HG03175 (cell line): ENCODE measurements at regions not wholly inside any gene's neighbourhood (a gene's known extent, or its start where the extent isn't known, plus 50 kb on each side); places are given as distances from the start of the nearest gene placed in this dataset.

Experiments used
- ATAC-seq: cut with Tn5 transposase; IDR thresholded peaks from one replicate; pipeline ENCODE4 v1.9.1; 2021; ENCODE audit warnings: mild to moderate bottlenecking, moderate library complexity; ENCODE audit not compliant: unreplicated experiment

DNA sequence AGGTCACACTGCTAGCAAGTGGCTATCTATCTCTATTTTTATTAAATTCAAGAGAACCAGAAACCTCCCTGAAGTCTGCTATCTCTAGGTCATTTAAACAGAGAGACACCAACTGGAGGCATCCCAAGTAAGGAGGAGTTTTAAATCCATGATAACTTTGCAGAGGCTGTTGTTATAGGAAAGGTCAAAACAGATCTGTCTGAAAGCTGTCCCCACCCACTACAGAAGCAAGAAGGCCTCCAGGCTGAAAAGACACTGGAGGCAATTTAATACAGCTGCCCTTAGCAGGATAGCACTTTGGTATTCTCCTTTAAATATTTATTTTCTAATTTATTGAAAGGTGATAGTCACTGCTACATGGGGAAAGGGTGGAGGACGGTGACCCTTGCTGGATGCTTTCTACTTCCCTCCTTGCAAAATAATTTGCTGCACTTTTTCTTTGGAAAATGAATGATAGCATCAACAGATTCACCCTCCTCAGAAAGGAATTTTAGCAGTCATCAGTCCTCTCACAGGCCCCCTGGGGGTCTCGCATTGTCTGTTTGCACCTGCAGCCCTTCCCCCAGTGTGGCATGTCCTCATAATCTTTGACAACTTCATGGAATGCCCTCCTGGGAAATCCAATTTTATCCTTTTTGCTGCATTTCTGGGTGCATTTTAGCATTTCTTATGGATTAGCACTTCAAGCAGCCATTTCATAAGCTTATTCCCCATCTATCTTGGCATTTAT, 429.5 kb upstream of the TNP1 start:
- ATAC-seq: no peak

DNA sequence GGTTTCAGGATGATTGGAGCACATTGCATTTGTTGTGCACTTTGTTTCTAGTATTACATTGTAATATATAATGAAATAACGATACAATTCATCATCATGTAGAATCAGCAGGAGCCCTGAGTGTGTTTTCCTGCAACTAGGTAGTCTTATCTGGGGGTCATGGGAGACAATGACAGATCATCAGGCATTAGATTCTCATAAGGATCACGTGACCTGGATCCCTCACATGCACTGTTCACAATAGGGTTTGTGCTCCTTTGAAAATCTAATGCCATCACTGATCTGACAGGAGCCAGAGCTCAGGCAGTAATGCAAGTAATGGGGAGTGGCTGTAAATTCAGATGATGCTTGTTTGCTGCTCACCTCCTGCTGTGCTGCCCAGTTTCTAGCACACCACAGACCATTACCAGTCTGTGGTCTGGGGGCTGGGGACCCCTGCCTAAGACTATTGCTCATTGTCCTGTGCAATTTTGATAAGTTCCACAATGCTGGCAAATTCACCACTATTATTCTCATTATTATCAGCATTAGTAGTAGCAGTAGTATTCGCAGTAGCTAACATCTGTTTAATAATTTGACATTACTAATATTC, 428.7 kb upstream of the TNP1 start:
- no peak for ATAC-seq

DNA sequence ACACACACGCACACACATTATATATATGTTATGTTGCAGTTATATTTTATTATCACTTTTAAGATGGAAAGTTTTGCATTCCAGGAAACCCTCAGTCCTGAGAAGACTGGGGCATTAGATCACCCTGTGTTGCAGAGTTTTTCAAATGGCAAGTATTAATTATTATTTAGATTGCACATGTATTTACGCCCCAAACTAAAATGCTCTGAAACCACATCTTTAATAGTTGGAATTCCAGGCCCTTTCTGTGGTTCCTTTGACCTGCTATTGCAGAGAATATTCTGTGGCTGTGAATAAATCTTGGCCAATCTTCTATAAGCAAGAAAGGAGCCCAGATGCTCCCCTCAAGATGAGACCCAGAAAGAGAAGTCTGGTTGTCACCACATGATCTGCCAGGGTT, 427.0 kb upstream of the TNP1 start:
- no peak for ATAC-seq

DNA sequence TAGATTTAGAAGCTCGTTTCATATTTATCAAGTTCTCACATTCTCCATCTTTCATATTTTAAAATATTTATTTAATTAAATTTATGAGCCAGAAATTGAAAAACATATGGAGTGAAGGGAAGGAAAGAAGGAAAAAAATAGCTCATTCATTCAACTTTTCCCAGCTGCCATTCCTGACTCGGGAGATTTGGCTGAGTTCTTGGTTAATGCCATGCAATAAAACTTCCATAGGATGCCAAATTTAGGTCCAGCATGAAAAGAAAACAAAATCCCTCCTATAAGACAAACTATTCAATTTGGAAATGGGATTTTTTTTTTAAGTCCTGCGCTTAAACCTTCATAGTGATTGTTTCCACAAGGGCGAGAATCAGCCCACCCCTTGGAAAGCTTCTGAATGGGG, 426.1 kb upstream of the TNP1 start:
- ATAC-seq: no peak

DNA sequence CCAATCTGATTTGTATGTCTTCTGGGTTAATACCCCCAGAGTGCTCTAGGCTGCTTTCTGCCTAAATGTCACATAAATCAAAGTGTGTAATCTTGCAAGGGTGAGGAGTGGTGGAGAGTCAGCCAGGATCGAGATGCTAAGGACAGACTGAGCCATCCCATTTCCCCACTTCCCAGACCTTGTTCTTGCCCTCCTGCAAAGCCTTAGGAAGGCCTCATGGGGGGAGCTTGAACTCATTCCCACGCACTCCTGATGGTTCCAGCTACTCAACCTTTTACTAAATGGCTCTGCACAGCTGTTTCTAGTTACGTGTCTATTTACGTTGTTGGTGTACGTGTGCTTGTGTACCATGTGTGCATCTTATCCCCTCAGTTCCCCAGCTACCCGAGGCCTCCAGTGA, 423.6 kb upstream of the TNP1 start:
- ATAC-seq: no peak

DNA sequence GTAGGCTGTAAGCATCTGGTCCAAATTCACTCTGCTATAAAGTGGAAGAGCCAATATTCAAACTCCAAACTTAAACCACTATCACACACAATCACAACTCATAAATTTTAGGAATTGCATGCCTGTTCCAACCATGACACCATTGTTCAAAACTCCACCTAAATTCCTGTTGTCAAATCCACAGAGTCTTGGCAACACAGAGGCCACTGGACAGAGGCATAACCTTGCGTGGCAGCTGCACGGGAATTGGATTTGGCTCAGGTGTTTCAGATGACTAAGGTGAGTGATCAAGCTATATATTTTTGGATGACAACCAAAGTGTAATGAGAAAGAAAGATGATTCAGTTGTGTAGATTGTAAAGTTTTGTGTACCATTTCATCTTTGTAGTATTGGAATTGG, 422.7 kb upstream of the TNP1 start:
- ATAC-seq: no peak

DNA sequence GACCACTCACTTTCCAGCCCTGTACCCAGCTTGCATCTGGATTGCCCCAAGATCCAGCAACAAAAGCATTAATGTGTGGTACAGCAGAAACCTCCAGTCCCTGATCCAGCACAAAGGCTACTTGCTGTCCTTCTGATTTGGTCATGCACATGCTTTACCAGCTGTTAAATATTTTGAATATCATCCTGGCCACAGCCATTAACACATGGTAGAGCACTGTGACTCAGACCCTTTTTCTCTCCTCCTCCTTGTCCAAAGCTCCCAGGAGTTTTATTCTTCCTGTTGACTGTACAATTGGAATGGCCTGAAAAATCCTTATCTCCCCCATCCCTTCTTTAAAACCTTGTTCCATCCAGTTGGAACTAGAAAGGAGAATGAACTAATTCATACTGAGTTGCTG, 419.7 kb upstream of the TNP1 start:
- ATAC-seq: no peak

DNA sequence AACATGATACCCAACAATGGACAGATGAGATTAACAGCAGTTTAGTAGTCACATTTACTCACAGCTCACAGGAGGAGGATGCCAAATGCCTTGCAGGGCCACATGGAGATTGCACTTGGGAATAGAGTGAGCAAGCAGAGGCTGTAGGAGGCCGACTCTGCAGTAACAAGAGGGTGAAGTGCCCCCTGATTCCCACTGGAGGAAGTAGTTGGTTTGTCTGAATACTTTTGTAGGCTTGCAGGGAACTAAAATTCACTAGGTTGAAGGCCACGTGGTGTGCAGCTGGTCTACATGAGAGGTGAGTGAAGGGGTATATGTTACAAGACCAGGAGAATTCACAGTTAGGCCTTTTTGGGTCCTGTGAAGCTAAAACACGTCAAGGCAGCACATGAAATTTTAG, 419.3 kb upstream of the TNP1 start:
- no peak for ATAC-seq

DNA sequence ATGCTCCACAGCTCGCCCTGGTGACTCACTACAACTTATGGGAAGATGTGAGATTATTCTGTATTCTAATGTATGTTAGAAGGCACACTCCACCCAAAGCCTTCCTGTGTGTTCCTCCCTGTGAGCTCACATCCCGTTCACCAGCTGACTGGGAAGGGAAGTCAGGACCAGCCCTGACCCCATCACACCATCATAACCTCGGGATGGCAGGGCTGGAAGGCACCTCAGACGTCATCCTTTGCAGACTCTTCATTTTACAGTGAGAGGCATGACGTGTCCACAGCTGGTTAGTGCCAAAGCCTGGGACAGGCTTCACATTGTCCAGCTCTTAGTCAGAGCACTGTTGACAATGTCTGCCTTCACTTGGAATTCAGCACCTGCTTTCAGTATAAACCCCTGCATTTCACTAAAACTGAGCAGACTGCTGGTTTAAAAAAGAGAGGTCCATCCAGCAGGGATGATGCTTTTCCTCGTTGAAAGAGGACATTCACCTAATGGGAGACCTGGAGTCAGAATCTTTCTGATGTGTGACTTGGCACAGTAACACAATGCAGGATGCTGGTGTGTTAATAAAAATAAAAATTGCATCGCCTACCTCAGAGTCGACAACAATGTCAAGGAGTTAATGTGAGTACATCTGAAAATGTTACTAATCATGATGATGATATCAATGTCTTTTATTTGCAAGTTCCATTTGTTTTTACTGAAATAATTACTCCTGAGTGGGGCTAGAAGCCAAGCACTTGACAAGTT, 418.0 kb upstream of the TNP1 start:
- no peak for ATAC-seq

DNA sequence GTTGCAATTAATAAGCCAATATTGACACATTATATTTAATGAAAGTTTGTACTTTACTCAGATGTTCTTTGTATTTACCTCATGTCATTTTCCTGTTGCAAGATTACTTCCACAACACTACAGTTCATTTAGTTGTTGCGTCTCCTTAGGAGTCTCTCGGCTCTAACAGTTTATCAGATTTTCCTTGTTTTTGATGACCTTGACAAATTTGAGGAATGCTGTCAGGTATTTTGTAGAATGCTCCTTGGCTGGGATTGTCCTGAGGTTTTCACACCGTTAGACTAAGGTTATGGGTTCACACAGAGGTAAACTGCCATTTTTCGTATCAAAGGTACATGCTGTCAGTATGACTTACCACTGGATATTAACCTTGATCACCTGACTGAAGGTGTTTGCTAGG, 416.6 kb upstream of the TNP1 start:
- ATAC-seq: no peak

DNA sequence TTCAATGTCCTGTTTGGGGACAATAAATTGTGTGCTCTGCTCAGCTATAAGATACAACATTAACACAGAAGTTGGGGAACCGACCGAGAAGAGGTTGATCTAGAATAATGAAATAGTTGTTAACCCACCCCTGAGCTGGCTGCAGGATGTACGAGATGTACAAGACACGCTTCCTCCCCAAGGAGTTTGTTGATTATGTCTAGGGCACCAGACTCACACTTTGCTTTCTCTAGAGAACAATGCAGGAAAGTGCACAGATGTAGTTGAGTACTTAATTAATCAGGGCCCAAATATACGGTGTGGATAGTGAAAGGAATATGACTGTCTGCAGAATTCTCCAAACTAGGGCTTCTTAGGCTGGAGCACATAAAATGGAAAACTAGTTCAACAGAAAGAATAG, 415.2 kb upstream of the TNP1 start:
- no peak for ATAC-seq

DNA sequence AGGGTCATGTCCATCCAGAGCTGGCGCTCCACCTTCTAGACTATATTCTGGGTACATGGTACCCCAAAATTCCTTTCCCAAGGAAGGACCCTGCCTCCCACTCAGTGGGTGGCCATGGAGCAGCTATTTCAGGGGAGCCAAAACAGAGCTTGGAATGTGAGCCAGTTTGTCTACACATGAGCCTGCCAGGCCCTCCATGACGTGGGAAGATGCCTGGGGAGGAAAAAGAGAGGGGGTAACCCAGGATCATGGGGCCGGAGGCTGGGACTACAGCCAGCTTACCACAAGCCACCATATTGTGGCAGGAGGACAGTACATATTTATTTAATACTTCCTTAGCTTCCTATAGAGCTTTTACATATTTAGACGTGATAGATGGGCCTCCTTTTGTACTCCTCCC, 414.7 kb upstream of the TNP1 start:
- no peak for ATAC-seq

DNA sequence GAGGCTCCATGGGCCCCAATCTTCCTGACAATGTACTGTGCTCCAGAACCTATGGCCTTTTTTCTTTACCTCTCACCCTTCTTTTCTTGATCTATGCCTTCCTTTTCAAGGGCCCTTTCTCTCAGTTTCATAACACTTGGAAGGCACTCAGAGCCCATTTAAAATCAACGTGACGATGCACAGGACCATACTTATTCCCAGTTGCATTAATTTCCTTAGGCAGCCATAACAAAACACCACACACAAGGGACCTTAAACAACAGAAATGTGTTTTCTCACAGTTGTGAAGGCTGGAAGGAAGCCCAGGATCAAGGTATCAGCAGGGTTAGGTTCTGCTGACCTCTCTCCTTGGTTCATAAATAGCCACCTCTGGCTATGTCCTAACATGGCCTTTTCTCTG, 414.0 kb upstream of the TNP1 start:
- no peak for ATAC-seq

DNA sequence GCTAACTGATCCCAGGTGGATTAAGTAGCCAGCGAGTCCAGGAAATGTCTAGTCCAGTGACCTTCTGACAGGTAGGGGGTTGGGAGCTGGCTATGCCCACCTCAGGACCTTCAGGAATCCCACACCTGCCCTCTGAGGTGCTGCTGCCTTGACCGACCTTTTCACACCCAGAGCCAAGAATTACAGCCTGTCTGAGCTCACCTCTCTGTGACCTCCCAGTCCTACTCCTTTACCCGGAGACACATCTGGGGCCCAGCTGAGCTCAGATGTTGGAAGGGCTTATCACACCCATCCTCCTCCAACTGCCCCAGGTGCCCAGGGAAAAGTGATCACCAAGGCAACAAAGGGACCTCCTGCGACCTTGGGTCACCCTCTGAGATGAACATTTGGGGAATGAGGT, 413.3 kb upstream of the TNP1 start:
- ATAC-seq: no peak

DNA sequence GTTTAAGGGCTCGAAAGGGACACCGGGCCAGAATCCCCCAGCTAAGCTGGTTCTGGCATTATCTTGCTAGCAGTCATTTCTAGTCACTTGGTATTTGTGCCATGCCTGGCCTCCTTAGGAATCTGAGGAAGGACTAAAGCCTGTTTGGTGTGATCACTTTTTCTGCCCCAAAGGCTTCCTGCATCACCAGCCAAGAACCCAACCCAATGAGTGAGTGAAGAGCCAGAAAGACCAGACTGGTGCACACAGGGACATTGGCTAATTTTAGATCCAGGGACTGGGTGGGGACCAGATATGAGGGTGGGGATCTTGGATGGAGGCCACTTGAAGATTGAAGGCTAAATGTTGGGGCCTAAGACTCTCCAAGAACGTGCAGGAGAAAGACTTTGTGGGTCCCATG, 411.9 kb upstream of the TNP1 start:
- ATAC-seq: no peak

DNA sequence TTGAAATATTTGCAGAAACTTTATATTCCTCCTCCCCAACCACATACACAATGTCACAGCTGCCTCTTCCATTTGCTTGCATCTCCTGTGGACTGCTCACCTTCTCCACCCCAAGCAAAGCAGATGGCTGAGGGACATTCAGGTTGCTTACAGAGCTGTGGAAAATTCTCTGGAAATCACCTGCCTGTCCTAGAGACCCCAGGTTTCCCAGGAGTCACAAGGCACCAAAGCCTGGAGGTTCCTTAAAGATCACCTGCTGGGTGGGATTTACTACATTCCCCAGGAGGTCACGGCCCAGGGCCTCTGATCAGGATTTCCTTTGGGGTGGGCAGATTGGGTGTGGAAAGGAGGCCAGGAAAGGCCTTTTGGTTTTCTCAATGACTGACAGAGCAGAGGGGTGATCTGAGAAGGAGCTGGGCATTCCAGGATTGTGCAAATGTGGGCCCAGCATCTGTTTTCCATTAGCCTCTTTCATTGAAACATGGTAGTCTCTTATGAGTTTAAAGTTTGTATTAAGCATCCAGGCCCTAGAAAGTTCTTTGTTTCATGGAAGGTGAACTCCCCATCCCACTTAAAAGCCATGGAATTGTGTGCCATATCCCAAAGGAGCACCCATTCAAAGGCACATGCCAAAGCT, 410.7 kb upstream of the TNP1 start:
- ATAC-seq: no peak

DNA sequence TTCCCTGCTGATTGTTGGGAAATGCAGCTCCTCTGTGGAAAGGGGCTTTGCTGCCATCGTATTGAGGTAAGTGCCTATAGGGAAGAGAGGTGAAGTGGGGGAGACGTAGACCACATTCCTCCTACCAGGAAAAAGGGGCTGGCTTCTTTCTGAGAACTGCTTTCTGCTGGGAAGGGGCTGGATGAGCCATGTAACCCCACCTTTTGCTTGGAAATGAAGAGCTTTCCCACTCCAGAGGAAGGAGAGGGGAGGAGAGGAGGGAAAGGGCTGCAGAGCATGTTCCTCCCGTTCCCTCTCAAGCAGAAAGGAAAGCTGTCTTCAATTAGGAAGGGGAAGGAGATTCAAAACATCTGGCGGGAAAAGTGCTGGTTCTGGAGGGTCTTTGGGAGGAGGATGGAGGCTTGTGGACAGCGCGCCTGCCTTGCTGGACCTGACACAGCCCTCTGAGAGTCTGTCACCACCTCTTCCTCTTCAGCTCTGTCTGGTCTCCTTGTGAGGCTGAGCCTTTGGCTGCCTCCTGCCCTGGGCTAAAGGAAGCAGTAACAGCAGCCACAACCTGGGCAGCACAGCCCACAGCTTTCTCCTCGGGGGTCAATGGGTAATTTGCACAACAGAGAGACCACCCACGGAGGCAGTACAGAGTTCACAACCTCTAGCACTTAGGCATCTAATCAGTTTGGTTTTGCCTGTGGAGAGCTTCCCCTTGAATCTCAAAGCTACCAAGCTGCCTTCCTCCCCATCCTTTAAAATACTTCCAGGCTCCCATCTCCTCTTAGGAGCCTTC, 410.0 kb upstream of the TNP1 start:
- no peak for ATAC-seq

DNA sequence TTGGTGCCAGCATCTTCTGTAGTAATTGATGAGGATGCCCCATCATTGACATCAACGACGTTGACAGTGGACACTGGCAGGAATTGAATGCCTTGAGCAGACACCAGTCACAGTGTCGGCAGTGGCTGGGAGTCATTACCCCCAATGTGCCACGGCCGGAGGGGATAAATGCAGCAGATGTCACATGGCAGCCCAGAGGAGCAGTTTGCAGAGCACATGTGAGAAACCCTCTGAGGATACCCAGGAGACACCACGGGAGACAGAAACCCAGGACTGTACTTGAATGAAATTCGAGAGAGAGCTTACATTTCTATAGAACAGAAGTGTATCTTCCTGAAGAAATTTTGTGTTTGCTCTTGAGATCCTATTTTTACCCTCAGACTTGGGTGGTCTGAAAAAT, 409.1 kb upstream of the TNP1 start:
- no peak for ATAC-seq

DNA sequence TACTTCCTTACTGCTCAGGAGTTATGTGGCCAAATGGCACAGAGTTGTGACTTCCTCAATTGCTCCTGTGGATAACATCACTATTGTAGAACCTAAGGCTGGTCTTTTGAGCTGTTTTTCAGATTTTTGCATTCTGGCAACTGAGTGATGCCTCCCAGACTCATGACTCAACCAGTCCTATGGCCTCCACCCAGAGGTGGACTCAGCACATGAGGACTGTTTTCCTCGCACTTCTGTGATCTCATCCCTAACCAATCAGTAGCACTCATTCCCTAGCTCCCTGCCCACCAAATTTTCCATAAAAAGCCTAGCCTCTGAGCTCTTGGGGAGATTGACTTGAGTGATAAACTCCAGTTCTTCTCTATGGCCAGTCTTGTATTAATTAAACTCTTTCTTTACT, 407.9 kb upstream of the TNP1 start:
- no peak for ATAC-seq

DNA sequence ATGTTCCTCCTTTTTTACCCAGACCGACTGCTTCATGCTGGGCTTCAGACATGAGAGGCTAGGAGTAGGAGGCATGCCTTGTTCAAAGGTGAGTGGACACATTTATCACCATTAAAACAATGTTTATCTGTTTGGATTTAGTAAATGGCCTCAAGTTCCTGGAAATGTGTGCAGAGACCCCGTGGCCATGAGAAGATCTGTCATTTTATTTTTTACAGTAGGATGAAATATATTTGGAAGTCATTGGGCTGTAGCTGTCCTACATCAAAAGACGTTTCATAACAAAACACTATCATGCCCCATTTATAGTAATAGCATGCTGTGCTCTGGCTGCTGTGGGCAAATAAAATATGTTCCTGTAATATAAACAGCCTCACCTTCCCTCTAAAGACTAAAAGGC, 403.9 kb upstream of the TNP1 start:
- ATAC-seq: no peak

DNA sequence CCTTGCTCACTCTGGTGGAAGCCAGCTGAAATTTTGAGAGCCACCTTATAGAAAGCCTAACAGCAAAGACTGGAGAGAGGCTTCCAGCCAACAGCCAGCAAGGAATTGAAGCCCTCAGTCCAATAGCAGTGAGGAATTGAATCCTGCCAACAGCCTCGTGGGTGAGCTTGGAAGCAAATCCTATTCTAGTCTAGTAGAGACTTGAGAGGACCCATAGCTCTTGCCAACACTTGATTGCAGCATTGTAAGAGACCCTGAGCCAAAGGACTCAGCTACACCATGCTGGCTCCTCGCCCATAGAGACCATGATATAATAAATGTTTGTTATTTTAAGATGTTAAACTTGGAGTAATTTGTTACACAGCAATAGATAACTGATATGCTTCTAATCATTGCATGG, 403.0 kb upstream of the TNP1 start:
- ATAC-seq: no peak
